Pancreas (tissue), 10 donors: ENCODE measurements at regions not wholly inside any gene's neighbourhood (a gene's known extent, or its start where the extent isn't known, plus 50 kb on each side); places are given as distances from the start of the nearest gene placed in this dataset.

Source experiments
- ATAC-seq, 4 donors: fragments of 200-7000 bp; cut with Tn5 transposase; one replicate each; pipeline versions ENCODE4 v1.8.0 to v1.9.1; 2020; ENCODE audit warnings: mild to moderate bottlenecking in 4 of 4, moderate library complexity in 4 of 4
- DNase-seq, 6 donors: peaks; one replicate each; pipeline ENCODE4 v3.0.0-alpha.2; 2020
- FAIRE-seq: peaks from 2 replicates; lab custom pipeline; 2012; peaks lifted over from hg19 to GRCh38; lab: Jason Lieb, UNC
- H3K27ac ChIP-seq, 4 donors: fragments of 200-600 bp; sonication (generic); 1 replicate in 3 of 4; 2 replicates in 1 of 4; pipeline versions ENCODE4 v1.5.0 to v1.8.0; 2020
- H3K27me3 ChIP-seq, 4 donors: fragments of 200-600 bp; one replicate each; pipeline ENCODE4 v1.8.0; 2021
- H3K36me3 ChIP-seq, 3 donors: fragments of 200-600 bp; sonication (generic) in 1 of 3; one replicate each; pipeline versions ENCODE4 v1.5.0 to v1.8.0; 2020 to 2021
- H3K4me1 ChIP-seq, 3 donors: fragments of 200-600 bp; one replicate each; pipeline ENCODE4 v1.8.0; 2021
- H3K4me3 ChIP-seq, 4 donors: fragments of 200-600 bp; sonication (generic) in 2 of 4; one replicate each; pipeline versions ENCODE4 v1.5.0 to v1.8.0; 2020 to 2021
- H3K9me3 ChIP-seq, 4 donors: fragments of 200-600 bp; one replicate each; pipeline ENCODE4 v1.8.0; 2021
- WGBS, 2 donors: extraction: QIAGEN DNeasy Blood & Tissue Kit; methylation state at CpG; one replicate each; pipeline ENCODE4 v1.1.7; 2013; 5-methylcytosine and 5-hydroxymethylcytosine counted together
- intact Hi-C, 3 donors: fragments of 100-400 bp; cut with DNase I; formaldehyde crosslinking; loops; one replicate each; pipeline versions ENCODE4 v1.11.1 to v1.14.2; 2022
- TF ChIP-seq, protein P1 (sequence below), 4 donors: fragments of 200-600 bp; sonication (generic) in 3 of 4; IDR thresholded peaks; one replicate each; pipeline versions ENCODE4 v1.5.0 to v1.8.0; 2021; ENCODE audit warnings: antibody characterized with exemption in 4 of 4
- donor health status: healthy with polysubstance abuse.
- donor health status: DM: no; HTN: no; CAD: no; lungs with moderate emphysema.
- donor health status: DM: no; HTN: no; CAD: no.
- donor health status: control.
- donor health status: control.
- donor health status: Bipolar disorder and iron deficiency.
- donor health status: DM: yes; HTN: yes; CAD: no.
- donor health status: DM: no; HTN: no; CAD: no.
- donor health status: DM: no; HTN: no; CAD: no.
- donor health status: DM: yes; HTN: yes; CAD: no.

DNA sequence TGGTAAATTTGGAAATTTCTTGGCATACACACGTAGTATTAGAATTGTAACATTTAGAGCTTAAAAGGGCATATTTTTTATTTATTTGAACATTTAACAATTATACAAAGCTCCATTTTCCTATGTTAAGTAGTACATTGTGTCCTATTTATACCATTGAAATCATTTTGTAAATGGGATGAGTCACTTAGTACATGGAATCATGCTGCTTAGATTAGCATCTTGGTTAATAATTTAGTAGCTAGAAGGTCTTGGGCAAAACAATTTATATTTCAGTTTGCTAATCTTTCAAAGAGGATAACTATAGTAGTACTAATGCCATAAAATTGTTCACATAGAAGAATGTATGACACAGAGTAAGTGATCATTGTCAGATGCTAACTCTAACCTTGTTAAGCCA is 450.1 kb upstream of the LUZP2 start:
- TF ChIP-seq, protein P1, sequence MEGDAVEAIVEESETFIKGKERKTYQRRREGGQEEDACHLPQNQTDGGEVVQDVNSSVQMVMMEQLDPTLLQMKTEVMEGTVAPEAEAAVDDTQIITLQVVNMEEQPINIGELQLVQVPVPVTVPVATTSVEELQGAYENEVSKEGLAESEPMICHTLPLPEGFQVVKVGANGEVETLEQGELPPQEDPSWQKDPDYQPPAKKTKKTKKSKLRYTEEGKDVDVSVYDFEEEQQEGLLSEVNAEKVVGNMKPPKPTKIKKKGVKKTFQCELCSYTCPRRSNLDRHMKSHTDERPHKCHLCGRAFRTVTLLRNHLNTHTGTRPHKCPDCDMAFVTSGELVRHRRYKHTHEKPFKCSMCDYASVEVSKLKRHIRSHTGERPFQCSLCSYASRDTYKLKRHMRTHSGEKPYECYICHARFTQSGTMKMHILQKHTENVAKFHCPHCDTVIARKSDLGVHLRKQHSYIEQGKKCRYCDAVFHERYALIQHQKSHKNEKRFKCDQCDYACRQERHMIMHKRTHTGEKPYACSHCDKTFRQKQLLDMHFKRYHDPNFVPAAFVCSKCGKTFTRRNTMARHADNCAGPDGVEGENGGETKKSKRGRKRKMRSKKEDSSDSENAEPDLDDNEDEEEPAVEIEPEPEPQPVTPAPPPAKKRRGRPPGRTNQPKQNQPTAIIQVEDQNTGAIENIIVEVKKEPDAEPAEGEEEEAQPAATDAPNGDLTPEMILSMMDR (IDR thresholded peaks at IDR 0.05) = no peak
- DNase-seq (no peak), FAIRE-seq (no peak), ATAC-seq (no peak)
- 38 to 57% methylated on average over 1 of the region's 1 CpG for WGBS, 2 donors
- Histone ChIP-seq H3K9me3 (no peaks in the 10 kb centered on the region), H3K4me1 (no peaks in the 10 kb centered on the region), H3K4me3 (no peak overlapping the region), H3K36me3 (no peaks in the 10 kb centered on the region), H3K27me3 (no peaks in the 10 kb centered on the region), H3K27ac (no peak overlapping the region)
- intact Hi-C loops = no loop called here

DNA sequence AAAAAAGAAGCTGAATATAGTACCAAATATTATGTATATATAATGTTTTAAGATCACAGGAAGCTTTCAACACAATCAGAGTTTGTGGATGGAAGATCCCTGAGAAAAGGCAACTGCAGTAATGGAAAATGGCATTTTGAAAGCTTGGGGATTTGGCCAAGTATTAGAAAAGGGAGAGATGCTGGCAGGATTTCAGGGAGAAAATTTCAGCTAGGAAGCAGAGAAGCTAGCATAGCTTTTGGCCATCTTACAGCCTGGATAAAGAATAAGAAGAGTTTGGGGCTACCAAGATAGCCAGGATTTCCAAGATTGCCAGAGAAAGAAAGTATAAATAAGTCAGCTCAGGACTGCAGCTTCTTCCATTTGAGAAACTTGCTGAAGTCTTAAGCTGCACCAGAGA is 440.8 kb upstream of the LUZP2 start:
- ATAC-seq (no peak), FAIRE-seq (no peak), DNase-seq (no peak)
- Histone ChIP-seq H3K4me3 (no peak overlapping the region), H3K36me3 (no peaks in the 10 kb centered on the region), H3K4me1 (no peaks in the 10 kb centered on the region), H3K27me3 (no peaks in the 10 kb centered on the region), H3K9me3 (no peaks in the 10 kb centered on the region), H3K27ac (no peak overlapping the region)
- TF ChIP-seq, protein P1 (IDR thresholded peaks at IDR 0.05) = no peak
- intact Hi-C loops = no loop called here

GRCh38 chr11:24060125-24060524 is 436.7 kb upstream of the LUZP2 start:
- no peak for ATAC-seq
- no peaks in the 10 kb centered on the region for H3K9me3 ChIP-seq
- H3K27ac ChIP-seq = no peak overlapping the region
- no peaks in the 10 kb centered on the region for H3K27me3 ChIP-seq
- intact Hi-C loops = no loop called here
- FAIRE-seq = no peak
- no peaks in the 10 kb centered on the region for H3K4me1 ChIP-seq
- TF ChIP-seq, protein P1 (IDR thresholded peaks at IDR 0.05) = no peak
- no peak for DNase-seq
- no peak overlapping the region for H3K4me3 ChIP-seq
- no peaks in the 10 kb centered on the region for H3K36me3 ChIP-seq
- 84 to 94% methylated on average over 3 of the region's 3 CpGs for WGBS, 2 donors

DNA sequence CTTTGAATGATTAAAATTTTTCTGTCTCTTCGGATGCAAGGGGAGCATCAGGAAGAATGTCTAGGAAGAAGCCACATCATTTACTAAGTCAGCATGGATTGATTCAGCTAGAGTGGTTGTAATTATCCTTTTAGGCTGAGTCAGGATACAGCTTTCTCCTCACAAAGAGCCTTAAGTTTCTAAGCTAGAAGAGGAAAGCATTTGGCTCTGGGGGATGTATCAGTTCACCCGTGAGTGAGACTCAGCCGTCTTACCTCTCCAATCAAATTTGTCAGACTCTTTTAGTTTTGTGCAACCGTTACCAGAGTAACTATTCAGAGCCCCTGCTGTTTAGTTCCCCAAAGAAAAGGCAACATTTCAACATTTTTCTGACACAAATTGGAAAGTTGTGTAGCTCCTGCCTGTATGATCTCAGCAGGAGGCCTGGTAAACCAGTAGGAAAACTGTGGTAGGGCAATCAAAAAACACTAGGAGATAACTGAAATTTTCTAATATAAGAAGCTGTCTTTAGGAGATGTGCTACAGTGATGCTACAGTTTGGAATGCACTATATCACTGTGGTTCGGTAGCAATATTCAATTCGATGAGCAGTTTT is 432.4 kb upstream of the LUZP2 start:
- Histone ChIP-seq H3K4me1 (no peaks in the 10 kb centered on the region), H3K27ac (no peak overlapping the region), H3K36me3 (no peaks in the 10 kb centered on the region), H3K9me3 (no peaks in the 10 kb centered on the region), H3K4me3 (no peak overlapping the region), H3K27me3 (no peaks in the 10 kb centered on the region)
- TF ChIP-seq, protein P1 (IDR thresholded peaks at IDR 0.05) = no peak
- intact Hi-C loops = no loop called here
- WGBS, 2 donors = 79 to 84% methylated on average over 6 of the region's 6 CpGs
- DNase-seq (no peak), FAIRE-seq (no peak), ATAC-seq (no peak)

DNA sequence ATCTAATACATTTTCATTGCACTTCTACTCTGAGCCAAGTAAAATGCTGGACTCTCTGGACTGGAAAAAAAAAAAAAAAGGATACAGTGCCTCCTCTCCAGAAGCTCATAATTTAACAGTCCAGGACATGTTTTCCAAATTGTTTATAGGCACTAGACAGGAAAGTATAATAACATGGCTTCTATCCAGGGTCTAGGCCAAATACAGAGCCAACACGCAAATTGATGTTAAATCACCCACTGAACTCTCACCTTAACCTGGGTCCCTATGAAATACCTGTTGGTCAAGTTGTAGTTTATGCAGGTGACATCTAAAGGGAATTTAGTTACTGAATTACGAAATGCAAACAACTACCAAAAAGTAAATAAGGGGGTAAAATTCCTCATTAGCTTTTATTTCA is 428.7 kb upstream of the LUZP2 start:
- DNase-seq (no peak), FAIRE-seq (no peak), ATAC-seq (no peak)
- Histone ChIP-seq H3K36me3 (no peaks in the 10 kb centered on the region), H3K4me3 (no peak overlapping the region), H3K27me3 (no peaks in the 10 kb centered on the region), H3K27ac (no peak overlapping the region), H3K4me1 (no peaks in the 10 kb centered on the region), H3K9me3 (no peaks in the 10 kb centered on the region)
- TF ChIP-seq, protein P1 (IDR thresholded peaks at IDR 0.05) = no peak
- intact Hi-C loops = no loop called here
- 31 to 38% methylated on average over 2 of the region's 2 CpGs for WGBS, 2 donors
